ENCODE measurements at regions not wholly inside any gene's neighbourhood (a gene's known extent, or its start where the extent isn't known, plus 50 kb on each side); places are given as distances from the start of the nearest gene placed in this dataset.

DNA sequence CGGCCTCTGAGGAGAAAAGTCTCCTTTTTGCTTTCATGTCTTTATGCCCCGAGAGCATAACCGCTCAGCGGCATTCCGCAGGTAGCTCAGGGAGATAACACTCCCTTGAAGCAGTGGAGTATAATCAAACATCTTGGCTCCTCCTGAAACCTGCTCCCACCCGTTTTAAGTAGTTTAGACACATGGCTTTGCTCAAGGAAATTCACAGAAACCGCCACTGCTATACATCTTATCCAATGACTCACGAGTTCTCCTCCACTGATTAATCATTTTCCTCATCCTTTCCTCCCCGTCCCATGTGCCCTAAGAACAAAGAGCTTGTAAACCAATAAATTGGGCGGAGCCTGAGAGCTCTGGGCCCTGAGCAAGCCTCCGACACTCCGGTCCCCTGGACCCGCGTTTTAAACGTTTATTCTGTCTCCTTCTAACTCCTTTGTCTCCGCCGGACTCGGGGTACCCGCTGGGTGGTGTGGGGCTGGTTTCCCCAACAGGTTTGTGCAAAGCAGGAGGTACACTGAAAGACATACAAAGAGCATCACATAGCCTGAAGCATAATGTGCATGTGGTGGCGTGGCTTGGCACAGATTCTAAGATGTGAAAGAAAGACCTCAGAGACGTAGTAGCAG lies 401.2 kb downstream of the TLL1 start:
- DNase-seq, result no peak

DNA sequence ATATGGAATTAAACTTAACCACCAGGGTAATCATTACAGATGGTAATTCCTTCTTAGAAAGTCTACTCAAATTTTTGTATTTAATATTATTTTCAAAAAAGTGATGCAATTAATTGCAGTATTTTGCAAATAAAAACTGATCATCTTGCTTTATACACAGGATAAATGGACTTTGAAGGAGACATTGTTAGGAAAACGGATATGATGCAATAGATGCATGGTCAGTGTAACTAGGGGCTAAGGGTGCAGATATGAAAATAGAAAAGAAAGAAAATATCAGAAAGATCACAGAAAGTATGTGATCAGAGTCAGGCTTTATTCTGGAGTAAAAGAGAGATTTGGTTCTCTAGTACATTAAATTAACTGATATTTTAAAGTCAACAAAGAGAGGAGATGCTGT lies 401.7 kb downstream of the TLL1 start:
- no peak for DNase-seq

DNA sequence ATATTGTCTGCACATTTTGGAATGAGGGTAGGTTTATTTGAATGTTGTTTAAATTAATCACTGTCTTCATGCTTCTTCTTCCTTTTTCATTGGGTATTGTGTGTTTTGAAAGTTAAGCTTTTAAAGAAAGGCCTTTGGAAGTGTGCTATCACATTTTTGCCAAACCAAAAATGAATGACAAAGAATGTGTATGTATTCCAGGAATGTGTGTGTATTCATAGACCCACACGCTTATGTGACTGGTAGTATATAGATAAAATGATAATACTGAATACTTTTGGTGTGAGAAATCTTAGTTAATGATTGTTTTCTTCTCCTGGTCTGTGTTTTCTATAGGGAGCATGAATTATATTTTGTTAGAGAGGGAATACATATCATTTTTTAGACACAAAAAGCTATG lies 404.4 kb downstream of the TLL1 start:
- DNase-seq, result no peak

DNA sequence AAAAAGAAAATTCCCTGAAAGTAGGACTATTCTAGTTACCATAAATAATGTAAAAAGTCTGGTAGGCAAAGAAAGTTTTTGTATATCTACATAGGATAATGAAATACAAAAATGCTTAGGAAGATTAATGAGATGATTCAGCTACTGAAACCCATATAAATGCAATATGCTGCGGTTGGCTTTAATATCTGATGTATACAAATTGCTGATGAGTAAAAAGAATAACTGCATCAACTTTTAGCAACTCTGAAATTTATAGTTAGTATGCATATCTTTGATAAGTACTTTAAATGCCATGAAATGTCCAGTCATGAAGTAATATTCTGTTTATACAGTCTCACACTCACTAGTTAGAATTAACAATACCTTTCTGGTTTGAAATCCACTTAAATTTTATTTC lies 404.8 kb downstream of the TLL1 start:
- DNase-seq, result no peak

DNA sequence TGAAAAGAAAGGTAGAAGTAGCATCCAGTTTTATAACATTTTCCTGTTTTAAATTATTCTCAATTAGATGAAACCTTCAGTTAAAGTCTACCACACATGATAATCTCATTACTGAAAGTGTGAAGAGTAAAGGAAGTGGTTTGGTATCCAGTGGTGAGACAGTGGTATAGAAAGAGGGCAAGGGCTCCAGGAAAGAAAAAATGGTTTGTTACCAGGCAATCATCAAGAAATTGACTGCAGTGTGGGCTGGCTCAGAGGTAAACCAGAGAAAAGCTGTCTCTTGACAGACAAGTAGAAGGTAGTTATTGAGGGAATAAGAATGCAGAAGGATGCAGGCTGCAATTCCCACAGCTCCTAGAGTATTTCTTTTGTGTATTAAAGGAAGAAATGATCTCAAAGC lies 406.2 kb downstream of the TLL1 start:
- no peak for DNase-seq

DNA sequence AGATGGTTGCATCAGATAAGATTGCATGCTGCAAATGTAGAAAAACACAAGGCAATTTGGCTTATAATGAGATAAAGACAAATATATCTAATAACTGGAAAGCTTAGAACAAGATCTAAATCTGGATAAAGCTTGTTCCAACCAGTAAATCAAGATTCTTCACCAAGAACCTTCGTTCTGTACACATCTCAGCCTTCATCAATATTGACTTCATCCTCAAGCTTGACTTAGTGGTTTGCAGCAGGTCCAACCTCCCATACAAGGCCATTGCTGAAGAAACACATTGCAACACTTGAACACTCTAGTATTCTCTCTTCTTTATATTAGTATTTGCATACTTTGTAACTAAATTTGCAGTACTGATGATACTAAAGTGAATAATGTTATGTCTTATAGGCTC lies 407.6 kb downstream of the TLL1 start:
- DNase-seq, result no peak

DNA sequence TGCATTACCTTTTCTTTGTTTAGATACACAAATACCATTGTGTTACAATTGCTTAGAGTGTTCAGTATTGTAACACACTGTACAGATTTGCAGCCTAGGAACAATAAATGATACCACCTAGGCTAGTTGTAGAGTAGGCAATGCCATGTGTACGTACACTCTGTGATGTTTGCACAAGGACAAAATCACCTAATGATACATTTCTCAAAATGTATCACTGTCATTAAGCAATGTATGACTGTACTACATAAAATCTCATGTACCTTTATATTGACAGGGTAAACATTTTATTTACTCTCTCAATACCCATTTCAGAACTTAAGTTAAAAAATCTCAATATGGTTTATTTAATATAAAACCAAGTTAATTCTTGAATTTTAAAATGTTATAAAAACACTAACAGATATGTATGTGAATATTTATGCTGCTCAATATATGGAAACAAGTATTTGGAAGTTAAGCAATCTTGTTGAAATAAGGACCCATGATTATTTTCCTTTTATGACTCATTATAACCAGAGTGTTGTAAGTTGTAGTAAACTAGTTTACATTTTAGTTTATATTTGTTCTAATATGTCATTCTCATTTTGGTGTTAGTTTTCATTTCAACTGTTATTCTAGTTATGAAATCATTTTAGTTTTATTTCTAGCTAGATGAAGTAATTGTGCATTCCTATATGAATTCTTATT lies 409.2 kb downstream of the TLL1 start:
- no peak for DNase-seq

DNA sequence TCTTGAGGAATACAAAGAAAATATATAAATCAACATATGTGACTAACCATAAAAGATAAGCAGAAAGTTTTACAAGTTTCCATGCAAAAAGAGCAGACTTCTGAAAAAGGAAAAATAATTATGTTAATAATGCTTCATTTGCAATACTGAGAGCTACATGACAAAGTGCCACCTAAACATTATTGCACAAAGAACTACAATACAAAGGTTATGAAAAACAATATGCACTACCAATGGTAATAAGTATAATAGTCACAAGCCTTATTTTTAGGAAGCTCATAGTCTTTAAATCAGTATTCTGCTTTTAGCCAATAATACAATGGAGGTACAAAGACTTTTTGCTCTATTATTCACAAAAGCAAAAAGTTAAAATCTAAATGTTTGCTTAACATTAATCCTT lies 411.2 kb downstream of the TLL1 start:
- DNase-seq, result no peak

DNA sequence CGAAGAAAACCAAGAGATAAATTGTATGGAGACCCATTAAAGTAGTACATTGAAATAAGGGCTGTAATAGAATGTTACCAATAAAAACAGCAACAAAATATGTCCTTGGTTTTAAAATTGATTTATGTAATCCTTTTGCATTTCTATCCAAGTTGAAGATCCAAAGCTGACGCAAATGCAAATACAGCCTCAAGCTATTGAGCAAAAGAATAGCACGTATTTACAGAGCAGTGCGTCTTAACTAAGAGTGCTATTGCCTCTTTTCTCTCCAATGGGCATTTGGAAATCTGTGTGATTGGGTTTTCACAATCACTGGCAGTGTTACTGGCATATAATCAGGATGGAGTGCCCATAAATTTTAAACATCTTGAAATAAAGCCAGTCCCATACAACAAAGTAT lies 417.4 kb downstream of the TLL1 start:
- no peak for DNase-seq

DNA sequence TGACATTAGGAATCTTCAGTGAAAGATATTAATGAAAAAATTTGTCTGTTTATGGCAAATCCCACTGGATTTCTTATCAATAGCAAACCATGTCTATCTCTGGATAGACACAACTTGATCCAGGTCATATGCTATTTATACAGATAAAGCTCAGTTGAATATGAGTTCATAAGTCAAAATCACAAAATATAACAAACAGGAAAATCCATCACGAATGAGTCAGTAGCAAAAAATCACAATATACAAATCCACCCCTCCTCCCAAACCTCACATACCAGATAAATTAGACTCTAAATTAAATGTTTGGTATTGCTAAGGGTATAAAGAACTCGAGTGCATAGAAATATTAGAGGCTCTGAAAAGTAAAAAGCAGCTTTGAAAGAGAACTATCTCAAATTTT lies 420.5 kb downstream of the TLL1 start:
- DNase-seq, result no peak

DNA sequence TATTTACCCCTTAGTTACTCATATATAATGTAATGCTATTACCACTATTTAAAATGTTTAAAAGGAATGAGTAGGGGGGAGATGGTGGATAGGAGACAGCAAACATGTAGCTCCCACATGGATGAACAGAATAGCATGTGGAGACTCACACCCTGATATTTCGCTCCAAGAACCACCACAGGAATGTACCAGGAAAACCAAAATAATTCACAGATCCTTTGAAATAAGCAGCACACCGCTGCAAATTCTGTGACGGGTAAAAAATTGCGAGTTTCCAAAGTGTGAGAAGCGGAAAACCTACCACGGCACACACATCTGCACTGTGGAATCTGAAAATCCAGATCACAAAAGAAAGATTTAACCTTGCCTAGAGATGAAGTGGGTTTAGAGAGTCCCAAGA lies 428.2 kb downstream of the TLL1 start:
- DNase-seq, result no peak

DNA sequence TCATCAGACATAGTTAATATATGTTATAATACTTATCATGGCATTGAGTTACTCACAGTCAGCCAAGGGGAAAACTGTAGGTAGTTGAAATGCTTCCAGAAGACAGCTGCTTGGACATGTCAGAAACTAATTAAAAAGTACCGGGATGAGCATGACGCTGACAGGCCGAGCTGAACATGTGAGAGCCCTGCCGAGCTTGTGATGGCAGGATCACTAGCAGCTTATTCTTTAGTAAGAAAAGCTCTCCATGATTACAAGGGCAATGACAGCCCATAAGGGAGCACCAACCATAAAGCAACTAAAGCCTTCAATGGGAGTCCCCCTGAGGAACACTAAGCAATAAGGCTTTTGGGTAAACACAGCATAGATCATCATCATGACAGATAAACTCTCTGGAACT lies 435.6 kb downstream of the TLL1 start:
- DNase-seq, result no peak

DNA sequence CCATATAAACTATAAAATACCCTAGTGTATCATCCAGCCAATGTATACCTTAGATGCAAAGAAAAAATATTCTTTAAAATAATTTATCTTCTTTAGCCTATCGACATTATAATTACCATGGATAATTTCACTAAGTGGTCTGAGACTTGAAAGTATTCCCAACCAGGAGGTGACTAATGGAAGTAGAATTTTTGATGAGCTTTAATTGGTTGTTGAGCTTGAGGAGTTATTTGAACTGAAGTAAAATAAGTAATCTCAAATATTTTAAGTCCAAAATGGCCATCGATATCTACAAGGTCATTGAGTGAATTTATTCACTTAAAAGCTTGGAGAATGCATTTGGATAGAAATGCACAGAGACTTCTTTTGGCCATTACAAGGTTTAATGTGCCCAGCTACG lies 436.2 kb downstream of the TLL1 start:
- DNase-seq, result no peak

DNA sequence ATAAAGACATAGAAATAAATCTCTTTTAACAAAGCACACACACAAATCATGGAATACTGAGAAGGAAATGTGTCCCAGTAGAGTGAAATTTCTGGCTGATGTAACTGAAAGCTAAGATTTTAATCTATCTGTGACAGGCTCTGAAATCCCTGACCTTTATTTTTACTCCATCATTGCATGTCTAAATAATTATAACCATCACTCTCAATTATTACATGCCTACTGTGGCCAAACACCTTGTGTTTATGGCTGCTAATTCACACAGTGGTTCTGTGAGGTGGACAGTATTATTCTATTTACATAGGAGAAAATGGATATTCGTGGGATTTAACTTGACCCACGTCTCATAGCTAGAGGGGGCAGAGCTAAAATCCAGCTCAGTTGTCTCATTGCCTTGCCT lies 438.1 kb downstream of the TLL1 start:
- DNase-seq, result no peak

DNA sequence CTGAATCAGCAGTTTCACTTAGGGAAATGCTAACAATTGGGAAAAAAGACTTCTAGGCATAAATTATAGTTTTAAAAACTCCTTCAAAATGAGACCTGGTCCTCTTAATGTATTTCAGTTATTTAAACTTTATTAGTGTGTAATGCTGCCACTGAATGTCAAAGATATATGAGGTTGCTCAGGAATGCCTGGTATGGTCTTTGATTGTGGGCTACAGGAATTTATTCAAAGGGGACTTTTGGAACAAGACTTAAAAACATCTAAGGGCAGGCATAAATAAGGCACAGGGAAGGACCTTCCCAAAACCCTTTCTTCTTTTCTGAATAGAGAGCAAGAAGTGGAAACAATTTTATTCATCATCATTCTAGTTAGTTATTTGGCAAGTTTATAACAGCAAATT lies 439.1 kb downstream of the TLL1 start:
- DNase-seq, result no peak

DNA sequence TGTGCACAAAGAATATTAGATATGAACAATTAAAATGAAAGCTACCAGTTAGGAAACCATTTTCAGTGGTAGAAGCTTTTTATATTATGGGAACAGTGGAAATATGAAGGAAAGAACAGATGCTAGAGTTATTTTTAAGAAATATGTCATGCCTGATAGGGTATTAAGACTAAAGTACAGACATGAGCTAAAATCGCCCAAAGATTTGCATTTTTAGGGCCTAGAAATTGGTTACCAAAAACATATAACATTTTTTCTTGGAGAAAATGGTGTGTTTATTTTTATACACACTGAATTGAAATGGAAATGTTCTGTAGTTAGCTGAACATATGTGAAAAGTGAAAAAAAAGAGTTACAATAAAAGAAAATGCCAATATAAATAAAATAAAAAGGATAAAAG lies 441.9 kb downstream of the TLL1 start:
- DNase-seq, result no peak

DNA sequence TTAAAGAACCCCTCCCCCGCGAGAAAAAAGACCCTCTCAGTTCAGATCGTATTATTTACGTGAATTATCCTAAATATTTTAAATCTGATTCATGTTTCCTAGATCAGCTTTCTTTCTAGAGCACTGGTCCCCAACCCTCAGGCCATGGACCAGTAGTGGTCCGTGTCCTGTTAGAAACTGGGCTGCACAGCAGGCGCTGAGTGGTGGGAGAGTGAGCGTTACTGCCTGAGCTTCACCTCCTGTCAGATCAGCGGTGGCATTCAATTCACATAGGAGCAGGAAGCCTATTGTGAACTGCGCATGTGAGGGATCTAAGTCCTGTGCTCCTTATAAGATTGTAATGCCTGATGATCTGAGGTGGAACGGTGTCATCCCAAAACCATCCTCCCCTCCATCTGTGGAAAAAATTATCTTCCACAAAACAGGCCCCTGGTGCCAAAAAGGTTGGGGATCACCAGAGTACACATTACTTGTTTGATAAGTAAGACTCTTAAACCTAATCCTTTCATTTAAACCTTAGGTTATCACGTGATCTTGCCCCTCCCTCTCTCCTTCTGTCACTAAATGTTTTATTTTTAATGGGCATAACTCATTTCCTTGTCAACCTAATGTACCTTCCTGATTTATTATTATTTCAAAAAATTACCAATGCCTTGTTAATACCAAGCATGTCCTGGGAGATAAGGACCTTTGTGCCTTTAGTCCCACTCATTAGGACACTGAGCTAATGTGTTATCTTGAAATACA lies 442.9 kb downstream of the TLL1 start:
- no peak for DNase-seq

DNA sequence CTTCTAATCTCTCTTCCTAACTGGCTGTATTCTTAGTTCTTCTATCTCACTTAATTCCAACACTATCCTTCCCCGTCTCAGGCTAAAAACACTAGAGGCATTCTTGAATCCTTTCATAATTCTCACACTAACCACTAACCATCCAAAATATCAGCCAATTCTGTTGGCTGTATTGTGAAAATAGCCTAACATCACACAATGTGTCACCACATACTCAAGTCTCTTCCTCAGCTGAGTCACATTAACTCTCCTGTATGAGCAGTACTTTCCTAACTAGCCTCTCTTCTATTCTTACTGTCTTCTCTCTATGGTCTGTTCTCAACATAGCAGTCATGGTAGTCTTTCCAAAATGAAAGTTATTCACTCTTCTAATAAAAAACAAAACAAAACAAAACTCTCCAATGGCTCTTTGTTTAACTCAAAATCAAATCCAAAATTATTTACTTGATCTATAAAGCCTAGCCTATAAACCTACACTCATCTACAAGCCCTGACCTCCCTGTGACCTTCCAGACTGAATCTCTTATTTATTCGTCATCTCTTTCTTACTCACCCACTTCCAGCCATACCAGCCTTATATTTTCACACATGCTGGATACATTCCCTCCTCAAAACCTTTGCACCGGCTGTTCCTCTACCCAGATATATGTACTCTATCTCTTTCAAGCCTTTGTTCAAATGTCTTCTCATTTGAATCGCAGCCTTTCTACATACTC lies 445.9 kb downstream of the TLL1 start:
- no peak for DNase-seq

DNA sequence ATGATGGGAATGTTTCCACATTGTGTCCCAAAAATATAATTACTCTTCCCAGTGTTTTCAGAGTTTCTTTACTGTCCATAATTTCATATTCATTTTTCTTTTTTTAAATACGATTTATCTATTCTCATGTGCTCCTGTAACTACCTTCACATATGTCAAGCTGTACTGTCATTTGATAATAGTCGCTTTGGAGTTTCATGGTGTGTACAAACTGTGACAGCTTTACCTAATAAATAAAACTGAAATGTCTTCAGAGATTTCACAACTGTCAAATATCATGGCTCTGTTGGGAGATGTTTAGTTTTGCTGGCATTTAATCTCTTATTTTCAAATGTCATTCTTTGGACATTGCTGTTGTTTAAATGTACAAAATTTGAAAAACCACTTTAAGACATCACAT lies 450.2 kb downstream of the TLL1 start:
- DNase-seq, result no peak

DNA sequence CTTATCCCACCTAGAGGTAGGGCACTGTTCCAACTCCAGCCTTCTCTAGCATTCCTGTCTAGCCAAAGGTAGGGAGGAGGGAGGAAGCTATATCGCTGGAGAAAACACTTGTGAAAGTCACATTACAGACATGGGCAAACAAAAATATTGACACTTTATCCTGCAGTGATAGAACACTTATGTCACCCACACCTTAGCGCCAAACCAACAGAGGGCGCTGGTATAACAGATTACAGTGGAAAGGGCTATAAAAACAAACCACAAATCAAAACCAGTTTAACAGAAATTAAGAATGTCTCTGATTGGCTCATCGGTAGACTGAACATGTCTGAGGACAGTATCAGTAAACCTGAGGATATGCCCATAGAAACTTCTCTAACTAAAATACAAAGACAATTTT lies 451.3 kb downstream of the TLL1 start:
- no peak for DNase-seq

DNA sequence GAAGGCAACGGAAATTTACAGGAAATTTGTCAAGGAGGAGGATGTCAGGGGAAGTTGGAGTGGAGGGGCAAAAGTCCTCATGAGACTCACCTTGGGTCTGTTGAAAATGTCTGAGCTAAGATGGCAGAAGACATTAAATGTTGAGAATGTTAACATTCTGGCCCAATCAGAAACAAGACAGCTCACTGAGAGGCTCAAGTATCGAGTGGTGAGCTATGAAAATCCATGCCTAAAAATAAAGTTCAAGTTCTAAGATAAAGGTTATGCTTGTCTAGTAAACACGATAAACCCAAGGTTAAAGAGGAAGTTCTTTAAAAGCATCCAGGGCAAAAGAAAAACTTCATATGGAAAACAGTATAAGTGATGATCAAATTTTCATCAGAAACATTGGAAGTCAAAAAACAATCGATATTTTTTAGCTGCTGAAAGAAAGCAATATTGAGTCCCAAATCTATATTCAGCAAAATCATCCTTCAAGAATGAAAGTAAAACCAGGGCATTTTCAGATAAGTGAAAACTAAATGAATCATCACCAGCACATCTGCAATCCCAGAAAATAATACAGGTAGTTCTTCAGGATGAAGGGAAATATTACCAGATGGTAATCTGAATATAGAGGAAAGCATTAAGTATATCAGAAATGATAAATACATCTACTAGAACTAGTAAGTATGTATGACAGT lies 462.4 kb downstream of the TLL1 start:
- no peak for DNase-seq

DNA sequence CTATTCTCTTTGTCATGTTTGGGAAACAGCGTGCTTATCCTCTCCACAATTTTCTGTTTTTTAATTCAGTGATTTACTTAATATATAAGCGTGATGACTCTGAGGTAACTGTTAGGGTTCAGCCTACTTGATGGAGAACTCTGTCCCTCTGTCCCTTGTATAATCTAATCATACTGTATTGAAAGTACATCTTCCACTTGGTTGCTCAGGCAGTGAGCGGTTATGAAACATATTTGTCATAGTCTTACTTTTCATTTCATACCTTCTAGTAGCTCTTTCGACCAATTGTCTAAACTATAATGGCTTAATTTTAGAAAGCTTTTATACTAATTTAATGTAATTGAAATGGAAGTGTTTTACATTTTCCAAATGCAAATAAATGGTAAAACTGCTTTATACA lies 469.0 kb downstream of the TLL1 start:
- no peak for DNase-seq

DNA sequence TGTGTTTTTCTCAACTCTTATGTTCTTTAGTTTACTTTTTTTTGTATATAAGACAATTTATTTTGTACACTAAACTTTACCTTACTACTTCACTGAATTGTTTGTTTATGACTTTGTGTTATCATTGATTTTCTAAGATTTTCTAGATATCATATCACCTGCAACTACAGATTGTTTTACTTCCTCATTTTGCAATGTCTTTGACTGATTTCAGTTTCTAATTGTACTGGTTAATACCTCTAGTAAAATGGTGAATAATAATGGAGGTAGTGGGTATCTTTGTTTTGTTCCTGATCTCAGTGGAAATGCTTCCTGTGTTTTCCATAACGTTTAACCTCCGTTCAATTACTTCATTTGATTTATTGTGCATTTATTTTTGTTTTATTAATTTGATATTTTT lies 490.2 kb downstream of the TLL1 start:
- no peak for DNase-seq
